ENCODE measurements at regions not wholly inside any gene's neighbourhood (a gene's known extent, or its start where the extent isn't known, plus 50 kb on each side); places are given as distances from the start of the nearest gene placed in this dataset.
"Not testable (repeated sequence)": the region's sequence is repeated elsewhere in the genome, so short reads cannot be mapped to it uniquely, and the experiment has no call there.

DNA sequence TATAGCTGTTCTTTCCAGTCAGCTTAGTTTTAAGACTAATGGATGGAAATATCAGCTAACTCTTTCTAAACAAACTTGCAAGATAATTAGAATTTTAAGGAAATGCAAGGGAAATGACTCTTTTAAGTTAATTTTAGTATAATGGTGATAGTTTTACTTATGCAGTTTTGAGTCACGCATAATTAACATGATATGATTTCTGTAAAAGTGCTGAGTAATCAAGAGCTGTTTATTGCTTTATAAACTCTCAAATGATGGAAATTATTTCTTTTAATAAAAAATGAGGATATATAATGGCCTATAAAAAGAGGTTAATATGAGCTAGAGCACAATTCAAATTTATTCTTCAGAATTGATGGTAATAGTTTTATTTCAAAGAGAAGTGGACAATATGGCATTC lies 385.9 kb downstream of the GLUD2 start:
- DNase-seq (ENCODE audit: low spot score) = no peak

- not testable (repeated sequence) for DNase-seq (ENCODE audit: low spot score)
Observed at GRCh38 chrX:121437666-121438065, 390.3 kb downstream of the GLUD2 start.

- DNase-seq (ENCODE audit: low spot score) = no peak
Observed at GRCh38 chrX:121455890-121456289, 408.5 kb downstream of the GLUD2 start.

DNA sequence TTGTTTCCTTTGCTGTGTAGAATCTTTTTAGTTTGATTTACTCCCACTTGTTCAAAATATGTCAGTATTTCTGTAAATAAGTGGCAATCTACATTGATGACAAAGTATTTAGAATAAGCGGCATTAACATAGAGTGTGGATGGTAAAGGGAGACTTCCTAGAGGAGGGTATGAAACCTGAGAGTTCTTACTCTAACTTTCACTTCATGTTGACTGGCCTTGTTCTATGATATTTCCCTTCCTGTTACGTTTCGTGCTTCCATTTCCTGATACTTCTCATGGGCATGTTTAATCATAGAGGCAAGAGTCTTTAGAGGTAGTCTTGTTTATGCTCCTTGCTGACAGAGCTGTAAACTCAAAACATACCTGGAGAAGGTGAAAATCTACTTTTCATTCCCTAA lies 408.9 kb downstream of the GLUD2 start:
- no peak for DNase-seq (ENCODE audit: low spot score)

- DNase-seq (ENCODE audit: low spot score) = no peak
Observed at GRCh38 chrX:121457096-121457495, 409.7 kb downstream of the GLUD2 start.

DNA sequence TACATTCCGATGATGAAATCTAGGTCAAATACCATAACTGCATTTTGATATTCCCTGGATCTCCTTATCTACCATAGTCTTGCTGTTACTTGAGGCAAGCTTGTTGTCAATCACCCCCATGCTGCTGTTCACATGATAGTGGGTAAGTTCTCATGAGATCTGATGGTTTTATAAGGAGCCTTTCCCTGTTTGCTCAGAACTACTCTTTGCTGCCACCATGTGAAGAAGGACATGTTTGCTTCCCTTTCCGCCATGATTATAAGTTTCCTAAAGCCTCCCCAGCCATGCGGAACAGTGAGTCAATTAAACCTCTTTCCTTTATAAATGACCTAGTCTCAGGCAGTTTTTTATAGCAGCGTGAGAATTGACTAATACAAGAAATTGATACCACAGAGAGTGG lies 432.0 kb downstream of the GLUD2 start:
- DNase-seq (ENCODE audit: low spot score) = no peak

- no peak for DNase-seq (ENCODE audit: low spot score)
Observed at GRCh38 chrX:121496966-121497365, 449.6 kb downstream of the GLUD2 start.

- no peak for DNase-seq (ENCODE audit: low spot score)
Observed at GRCh38 chrX:121504153-121504552, 456.7 kb downstream of the GLUD2 start.

DNA sequence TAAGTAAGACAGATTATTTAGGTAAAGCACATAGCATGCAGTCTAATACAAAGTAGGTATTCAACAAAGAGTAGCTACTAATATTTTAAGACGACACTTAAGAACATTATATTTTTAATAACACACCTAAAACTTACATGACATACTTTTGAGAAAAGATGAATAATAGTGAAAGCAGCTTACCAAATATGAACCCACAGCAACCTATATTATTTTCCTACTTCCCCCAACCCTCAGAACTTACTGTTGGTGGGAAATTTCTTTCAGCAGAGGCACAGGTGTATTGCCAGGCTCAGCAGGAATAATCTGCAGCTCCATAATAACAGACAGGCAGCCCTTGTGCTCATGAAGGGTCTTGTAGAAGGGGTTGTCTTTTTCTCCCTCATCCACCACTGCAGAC lies 498.9 kb downstream of the GLUD2 start:
- no peak for DNase-seq (ENCODE audit: low spot score)

DNA sequence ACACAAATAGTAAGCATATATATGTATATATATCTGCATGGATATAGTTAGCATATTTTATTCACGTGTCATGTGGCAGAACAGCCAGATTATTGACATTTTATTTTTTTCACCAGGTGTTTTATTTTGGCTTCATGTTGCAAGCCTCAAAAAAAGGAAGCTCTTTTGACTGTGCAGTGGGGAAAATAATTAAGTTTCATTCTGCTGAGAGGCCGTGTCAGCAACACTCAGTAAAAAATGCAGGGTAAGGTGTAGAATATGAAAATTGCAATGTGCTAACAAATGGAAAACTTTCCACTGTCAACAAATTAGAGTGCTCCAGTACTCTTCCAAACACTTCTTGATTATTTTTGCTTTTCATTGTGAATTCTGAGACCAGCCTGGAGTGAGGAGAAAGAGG lies 511.5 kb downstream of the GLUD2 start:
- DNase-seq (ENCODE audit: low spot score) = no peak

DNA sequence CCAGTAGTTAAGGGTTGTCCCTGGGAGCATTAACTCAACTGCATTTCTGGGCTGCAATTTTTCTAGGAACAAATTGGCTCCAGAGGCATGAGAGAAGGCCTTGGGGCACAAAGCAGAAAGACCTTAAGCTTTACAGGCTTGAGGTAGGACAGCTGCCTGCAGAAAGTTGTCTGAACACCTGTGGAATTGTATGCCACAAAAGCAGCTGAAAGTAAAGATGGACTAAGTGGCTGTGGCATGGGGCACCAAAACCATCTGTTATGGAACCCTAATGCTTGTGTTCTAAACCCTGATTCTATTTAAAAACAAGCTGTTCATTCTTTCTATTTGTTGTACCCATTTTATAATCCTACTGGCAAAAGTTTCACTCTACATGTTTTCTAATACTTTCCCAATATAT lies 515.2 kb downstream of the GLUD2 start:
- DNase-seq (ENCODE audit: low spot score) = no peak

- no peak for DNase-seq (ENCODE audit: low spot score)
Observed at GRCh38 chrX:121569609-121570008, 522.2 kb downstream of the GLUD2 start.

GRCh38 chrX:121570072-121570841 lies 522.8 kb downstream of the GLUD2 start:
- DNase-seq (ENCODE audit: low spot score) = no peak

DNA sequence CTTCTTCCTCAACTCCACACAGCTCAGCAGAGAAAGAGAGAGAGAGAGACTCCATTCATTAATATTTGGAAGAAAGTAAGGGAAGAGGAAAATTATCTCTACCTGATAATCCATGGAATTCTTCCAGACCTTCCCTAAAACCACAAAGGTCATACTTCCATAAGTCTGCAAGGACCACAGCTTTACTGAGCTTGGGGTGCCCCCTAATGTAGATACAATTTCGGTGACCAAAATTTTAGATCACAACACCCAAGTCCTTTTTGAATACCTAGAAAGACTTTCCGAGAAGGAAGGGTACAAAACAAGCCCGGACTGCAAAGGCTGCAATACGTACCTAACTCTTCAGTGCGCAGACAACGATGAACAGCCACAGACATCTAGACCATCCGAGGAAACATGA lies 523.9 kb downstream of the GLUD2 start:
- DNase-seq (ENCODE audit: low spot score) = no peak

DNA sequence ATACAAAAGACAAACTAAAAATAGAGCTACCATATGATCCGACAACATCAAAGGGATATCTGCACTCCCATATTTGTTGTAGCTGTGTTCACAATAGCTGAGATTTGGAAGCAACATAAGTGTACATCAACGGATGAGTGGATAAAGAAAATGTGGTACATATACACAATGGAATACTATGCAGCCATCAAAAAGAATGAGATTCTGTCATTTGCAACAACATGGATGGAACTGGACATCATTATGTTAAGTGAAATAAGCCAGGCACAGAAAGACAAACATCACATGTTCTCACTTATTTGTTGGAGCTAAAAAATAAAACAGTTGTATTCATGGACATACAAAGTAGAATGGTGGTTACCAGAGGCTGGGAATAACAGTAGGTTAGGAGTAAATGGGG lies 527.0 kb downstream of the GLUD2 start:
- DNase-seq (ENCODE audit: low spot score) = not testable (repeated sequence)

GRCh38 chrX:121579016-121579760 lies 531.8 kb downstream of the GLUD2 start:
- DNase-seq (ENCODE audit: low spot score) = no peak

DNA sequence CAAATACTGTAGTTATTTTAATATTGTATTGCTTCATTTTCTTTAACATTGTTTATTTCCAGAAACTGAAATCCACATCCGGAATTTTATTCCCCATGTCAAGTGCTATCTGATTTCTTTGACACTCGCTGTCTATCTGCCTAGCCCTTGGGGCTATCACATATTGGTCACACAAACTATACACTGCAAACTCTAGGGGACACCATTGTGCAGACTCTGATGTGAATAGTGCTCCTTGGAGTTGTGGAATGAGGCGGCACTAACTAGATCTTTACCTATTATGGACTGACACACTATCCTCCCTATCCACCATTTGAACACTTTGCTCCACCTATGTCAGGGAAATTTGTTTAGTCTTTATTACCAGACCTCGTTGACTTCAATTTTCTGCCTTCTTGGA lies 534.5 kb downstream of the GLUD2 start:
- DNase-seq (ENCODE audit: low spot score) = no peak

GRCh38 chrX:121585626-121586025 lies 538.2 kb downstream of the GLUD2 start:
- DNase-seq (ENCODE audit: low spot score) = no peak

GRCh38 chrX:121592884-121593283 lies 545.5 kb downstream of the GLUD2 start:
- DNase-seq (ENCODE audit: low spot score) = no peak

GRCh38 chrX:121598356-121598755 lies 550.9 kb downstream of the GLUD2 start:
- DNase-seq (ENCODE audit: low spot score) = no peak

- no peak for DNase-seq (ENCODE audit: low spot score)
Observed at GRCh38 chrX:121635141-121635540, 587.7 kb downstream of the GLUD2 start.

GRCh38 chrX:121639781-121640180 lies 592.4 kb downstream of the GLUD2 start:
- DNase-seq (ENCODE audit: low spot score) = no peak

- DNase-seq (ENCODE audit: low spot score) = no peak
Observed at GRCh38 chrX:121641560-121641959, 594.1 kb downstream of the GLUD2 start.

DNA sequence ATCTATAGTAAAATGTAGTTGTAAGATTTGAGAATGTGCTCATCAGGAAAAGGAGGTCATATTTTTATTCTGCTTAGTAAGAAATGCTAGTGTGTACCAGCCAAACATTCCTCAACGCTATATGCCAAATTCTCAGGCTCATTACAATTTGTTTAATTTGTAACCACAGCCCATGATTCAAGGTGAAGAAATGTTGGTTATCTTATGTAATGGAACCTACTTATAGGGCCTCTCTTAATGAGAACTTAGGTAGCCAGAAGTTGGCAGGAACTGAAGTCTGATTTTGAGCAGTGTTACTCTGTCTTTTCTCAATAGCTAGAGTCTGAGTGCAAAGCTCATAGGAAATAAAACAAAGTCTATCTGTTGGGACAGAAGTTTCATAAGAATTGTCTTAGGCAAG lies 595.0 kb downstream of the GLUD2 start:
- no peak for DNase-seq (ENCODE audit: low spot score)
